Erythroblast (primary cell): ENCODE measurements at regions not wholly inside any gene's neighbourhood (a gene's known extent, or its start where the extent isn't known, plus 50 kb on each side); places are given as distances from the start of the nearest gene placed in this dataset.

Experiments used
- GATA1 ChIP-seq: IDR thresholded peaks from 2 replicates; pipeline ENCODE4 v1.6.1; 2011; ENCODE audit warnings: low read depth, mild to moderate bottlenecking, control low read depth, low read length, moderate library complexity
- POLR2A ChIP-seq: IDR thresholded peaks from 2 replicates; pipeline ENCODE4 v1.6.1; 2011; ENCODE audit warnings: mild to moderate bottlenecking, low read length

DNA sequence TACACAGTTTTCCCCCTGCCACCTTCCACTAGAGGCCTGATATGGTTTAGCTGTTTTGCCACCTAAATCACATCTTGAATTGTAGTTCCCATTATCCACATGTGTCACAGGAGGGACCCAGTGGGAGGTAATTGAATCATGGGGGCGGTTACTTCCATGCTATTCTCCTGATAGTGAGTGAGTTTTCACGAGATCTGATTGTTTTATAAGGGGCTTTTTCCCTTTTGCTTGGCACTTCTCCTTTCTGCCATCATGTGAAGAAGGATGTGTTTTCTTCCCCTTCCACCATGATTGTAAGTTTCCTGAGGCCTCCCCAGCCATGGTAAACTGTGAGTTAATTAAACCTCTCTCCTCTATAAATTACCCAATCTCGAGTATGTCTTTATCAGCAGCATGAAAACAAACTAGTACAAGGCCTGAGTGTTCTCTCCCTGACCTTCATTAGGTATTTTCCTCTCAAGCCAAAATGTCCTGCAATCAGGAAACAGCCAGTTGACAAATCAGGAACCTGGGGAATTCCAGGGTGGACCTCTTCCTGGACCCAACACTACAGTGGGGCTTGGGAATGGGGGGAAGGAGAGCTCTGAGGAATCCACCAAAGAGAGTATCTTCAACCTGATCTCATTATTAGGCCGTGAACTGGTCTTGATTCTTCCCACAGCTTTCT, 129.9 kb downstream of the TXNL1 start:
- no peak for TF ChIP-seq POLR2A
- TF ChIP-seq GATA1 = no peak
